Testis (tissue), 2 donors: ENCODE measurements at regions not wholly inside any gene's neighbourhood (a gene's known extent, or its start where the extent isn't known, plus 50 kb on each side); places are given as distances from the start of the nearest gene placed in this dataset.

Experiments
- DNase-seq: peaks from one replicate; pipeline ENCODE4 v3.0.0-alpha.2; 2019
- H3K27ac ChIP-seq, 2 donors: fragments of 200-600 bp; sonication (generic); one replicate each; pipeline ENCODE4 v1.5.1; 2019
- H3K27me3 ChIP-seq: fragments of 200-600 bp; sonication (generic); one replicate; pipeline ENCODE4 v1.5.1; 2019
- H3K36me3 ChIP-seq: fragments of 200-600 bp; sonication (generic); one replicate; pipeline ENCODE4 v1.5.1; 2017; ENCODE audit warnings: low read depth; ENCODE audit errors: missing control alignments
- H3K4me1 ChIP-seq: fragments of 200-600 bp; sonication (generic); one replicate; pipeline ENCODE4 v1.5.1; 2019
- H3K4me3 ChIP-seq, 2 donors: fragments of 200-600 bp; sonication (generic); one replicate each; pipeline ENCODE4 v1.5.1; 2017 to 2019
- H3K9me3 ChIP-seq: fragments of 200-600 bp; sonication (generic); one replicate; pipeline ENCODE4 v1.5.1; 2017
- POLR2A ChIP-seq: fragments of 450-650 bp; IDR thresholded peaks from one replicate; pipeline ENCODE4 v1.6.1; 2017; ENCODE audit warnings: antibody characterized with exemption, mild to moderate bottlenecking, moderate library complexity
- WGBS, 2 donors: methylation state at CpG; one replicate each; pipeline ENCODE4 v1.1.5; 2018; 5-methylcytosine and 5-hydroxymethylcytosine counted together
- intact Hi-C: fragments of 100-400 bp; cut with DNase I; formaldehyde crosslinking; loops from one replicate; pipeline ENCODE4 v1.15.1; 2023; ENCODE audit warnings: low total_unique reads
- TF ChIP-seq, protein P1 (sequence below), 3 experiments: fragments of 450-650 bp in 2 of 3; fragments of 200-600 bp in 1 of 3; sonication (generic) in 1 of 3; IDR thresholded peaks; one replicate each; pipeline ENCODE4 v1.5.1; 2016 to 2019; ENCODE audit warnings: antibody characterized with exemption in 3 of 3, mild to moderate bottlenecking in 2 of 3, moderate library complexity in 1 of 3

DNA sequence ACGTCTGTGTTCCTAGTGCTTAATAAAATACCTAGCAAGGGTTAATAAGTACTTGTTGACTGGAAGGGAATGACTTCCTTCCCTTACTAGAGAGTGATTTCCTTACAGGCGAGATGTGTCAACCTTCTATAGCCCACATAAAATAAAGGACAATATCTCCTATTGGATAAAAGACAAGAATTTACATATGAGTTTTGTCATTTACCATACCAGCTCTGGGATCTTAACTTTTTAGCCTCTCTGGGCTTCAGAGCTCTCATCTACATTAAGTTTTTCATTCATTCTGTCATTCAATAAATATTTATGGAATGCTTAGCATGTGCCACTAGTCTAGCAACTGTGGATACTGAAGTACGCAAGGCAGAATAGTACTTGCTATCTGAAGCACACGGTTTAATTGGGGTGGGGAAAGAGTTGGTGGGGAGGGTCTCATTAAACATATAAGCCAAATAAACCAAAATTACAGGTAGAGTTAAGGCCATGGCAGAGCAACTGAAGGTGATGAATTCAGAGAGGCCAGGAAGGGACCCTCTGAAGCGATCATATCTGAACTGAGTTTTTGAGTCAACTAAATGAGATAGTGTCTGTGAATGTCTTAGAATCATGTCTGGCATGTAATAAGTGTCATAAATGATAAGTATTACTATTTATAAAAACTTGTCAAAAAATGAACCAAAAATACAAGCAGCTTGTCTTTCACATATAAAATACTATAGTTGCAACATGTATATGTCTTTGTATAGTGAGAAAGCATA, 91.6 kb upstream of the BMP2K start:
- Histone ChIP-seq H3K27ac (no peak overlapping the region), H3K4me3 (no peak overlapping the region), H3K27me3 (no peaks in the 10 kb centered on the region), H3K4me1 (no peaks in the 10 kb centered on the region), H3K36me3 (no peaks in the 10 kb centered on the region), H3K9me3 (no peaks in the 10 kb centered on the region)
- TF ChIP-seq, protein P1, sequence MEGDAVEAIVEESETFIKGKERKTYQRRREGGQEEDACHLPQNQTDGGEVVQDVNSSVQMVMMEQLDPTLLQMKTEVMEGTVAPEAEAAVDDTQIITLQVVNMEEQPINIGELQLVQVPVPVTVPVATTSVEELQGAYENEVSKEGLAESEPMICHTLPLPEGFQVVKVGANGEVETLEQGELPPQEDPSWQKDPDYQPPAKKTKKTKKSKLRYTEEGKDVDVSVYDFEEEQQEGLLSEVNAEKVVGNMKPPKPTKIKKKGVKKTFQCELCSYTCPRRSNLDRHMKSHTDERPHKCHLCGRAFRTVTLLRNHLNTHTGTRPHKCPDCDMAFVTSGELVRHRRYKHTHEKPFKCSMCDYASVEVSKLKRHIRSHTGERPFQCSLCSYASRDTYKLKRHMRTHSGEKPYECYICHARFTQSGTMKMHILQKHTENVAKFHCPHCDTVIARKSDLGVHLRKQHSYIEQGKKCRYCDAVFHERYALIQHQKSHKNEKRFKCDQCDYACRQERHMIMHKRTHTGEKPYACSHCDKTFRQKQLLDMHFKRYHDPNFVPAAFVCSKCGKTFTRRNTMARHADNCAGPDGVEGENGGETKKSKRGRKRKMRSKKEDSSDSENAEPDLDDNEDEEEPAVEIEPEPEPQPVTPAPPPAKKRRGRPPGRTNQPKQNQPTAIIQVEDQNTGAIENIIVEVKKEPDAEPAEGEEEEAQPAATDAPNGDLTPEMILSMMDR (IDR thresholded peaks at IDR 0.05) = no peak
- no peak for TF ChIP-seq POLR2A
- WGBS, 2 donors = 78 to 79% methylated on average over 5 of the region's 5 CpGs
- DNase-seq = no peak
- intact Hi-C loops = no loop called here

DNA sequence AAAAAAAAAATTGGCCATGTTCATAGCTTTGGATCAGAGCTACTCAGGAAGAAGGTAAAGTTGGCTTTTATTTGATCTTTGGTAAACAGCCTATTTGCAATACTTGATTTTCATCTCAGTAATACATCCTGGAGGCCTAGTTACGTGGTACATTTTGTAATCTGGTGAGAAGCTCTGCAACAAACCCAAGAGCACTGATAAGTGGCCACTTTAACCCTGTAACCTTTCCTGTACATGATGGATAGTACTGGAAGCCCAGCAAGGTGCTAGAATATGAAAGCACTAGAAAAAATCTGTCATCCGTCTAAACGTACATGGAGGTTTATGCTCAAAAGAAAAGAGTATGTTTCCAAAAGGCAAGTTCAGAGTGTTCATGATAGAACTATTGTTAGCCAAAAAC, 88.3 kb upstream of the BMP2K start:
- no peaks in the 10 kb centered on the region for H3K4me1 ChIP-seq
- WGBS, 2 donors = 52 to 72% methylated on average over 3 of the region's 3 CpGs
- H3K9me3 ChIP-seq = no peaks in the 10 kb centered on the region
- H3K4me3 ChIP-seq = no peak overlapping the region
- no peaks in the 10 kb centered on the region for H3K36me3 ChIP-seq
- H3K27me3 ChIP-seq = no peaks in the 10 kb centered on the region
- intact Hi-C loops = no loop called here
- TF ChIP-seq POLR2A = no peak
- TF ChIP-seq, protein P1 (IDR thresholded peaks at IDR 0.05) = no peak
- H3K27ac ChIP-seq = no peak overlapping the region
- DNase-seq = no peak

DNA sequence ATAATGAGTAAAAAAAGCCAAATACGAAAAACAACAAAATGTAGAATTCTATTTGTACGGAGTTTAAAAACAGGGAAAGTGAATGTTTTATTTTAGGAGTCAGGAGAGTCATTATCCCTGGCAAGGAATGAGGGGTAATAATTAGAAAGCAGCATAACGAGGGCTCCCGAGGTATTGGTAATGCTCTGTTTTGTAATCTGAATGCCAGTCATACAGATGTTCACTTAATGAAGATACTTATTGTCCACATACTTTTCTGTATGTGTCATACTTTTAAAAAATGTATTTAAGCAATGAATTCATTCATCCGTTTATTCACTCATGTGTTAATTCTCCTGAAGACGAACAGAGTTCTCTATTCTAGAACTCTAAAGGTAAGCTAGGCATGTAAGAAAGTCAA, 87.8 kb upstream of the BMP2K start:
- TF ChIP-seq, protein P1 (IDR thresholded peaks at IDR 0.05) = no peak
- TF ChIP-seq POLR2A = no peak
- Histone ChIP-seq H3K36me3 (no peaks in the 10 kb centered on the region), H3K4me1 (no peaks in the 10 kb centered on the region), H3K4me3 (no peak overlapping the region), H3K9me3 (no peaks in the 10 kb centered on the region), H3K27me3 (no peaks in the 10 kb centered on the region), H3K27ac (no peak overlapping the region)
- intact Hi-C loops = no loop called here
- no peak for DNase-seq
- WGBS, 2 donors = 60 to 62% methylated on average over 6 of the region's 6 CpGs

DNA sequence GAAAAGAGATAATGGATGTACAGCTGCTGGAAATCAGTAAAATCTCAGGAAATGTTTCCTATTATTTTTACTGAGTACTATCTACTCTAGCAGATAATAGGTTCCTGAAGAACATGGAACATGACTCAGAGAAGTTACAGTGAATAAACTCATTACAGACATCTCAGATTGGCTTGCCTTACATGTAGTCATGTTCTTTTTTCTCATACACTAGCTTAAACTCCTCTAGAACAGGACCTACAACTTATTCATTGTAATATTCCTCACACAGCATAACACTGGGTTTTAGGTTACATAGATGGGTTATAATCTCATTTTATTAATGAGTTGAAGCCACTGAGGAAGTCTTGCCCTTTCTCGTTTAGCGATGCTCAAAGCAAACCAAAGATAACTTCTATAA, 86.9 kb upstream of the BMP2K start:
- H3K4me1 ChIP-seq = no peaks in the 10 kb centered on the region
- no peaks in the 10 kb centered on the region for H3K9me3 ChIP-seq
- H3K27ac ChIP-seq = no peak overlapping the region
- no peaks in the 10 kb centered on the region for H3K27me3 ChIP-seq
- TF ChIP-seq, protein P1 (IDR thresholded peaks at IDR 0.05) = no peak
- intact Hi-C loops = no loop called here
- 92 to 98% methylated on average over 2 of the region's 2 CpGs for WGBS, 2 donors
- DNase-seq = no peak
- no peaks in the 10 kb centered on the region for H3K36me3 ChIP-seq
- no peak overlapping the region for H3K4me3 ChIP-seq

DNA sequence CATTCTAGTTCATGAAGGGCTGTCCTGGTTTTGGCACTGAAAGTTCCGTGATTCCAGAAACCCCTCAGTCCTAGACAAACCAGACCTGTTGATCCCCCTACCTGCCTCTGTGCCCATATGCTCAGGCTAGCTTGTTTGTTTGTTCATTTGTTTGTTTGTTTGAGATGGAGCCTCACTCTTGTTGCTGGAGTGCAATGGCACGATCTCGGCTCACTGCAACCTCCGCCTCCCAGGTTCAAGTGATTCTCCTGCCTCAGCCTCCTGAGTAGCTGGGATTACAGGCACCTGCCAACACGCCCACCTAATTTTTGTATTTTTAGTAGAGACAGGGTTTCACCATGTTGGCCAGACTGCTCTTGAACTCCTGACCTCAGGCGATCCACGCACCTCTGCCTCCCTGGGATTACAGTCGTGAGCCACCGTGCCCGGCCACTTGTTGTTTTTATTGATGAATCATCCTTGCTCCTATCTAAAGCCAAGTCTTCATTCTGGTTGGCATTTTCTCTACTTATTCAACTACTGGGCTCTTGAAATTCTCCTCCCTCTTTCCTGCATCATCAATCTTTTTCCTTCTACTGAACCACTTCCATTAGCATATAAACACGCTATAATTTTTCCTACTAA, 86.3 kb upstream of the BMP2K start:
- Histone ChIP-seq H3K27ac (no peak overlapping the region), H3K4me3 (no peak overlapping the region), H3K36me3 (no peaks in the 10 kb centered on the region), H3K4me1 (no peaks in the 10 kb centered on the region), H3K27me3 (no peaks in the 10 kb centered on the region), H3K9me3 (no peaks in the 10 kb centered on the region)
- intact Hi-C loops = no loop called here
- TF ChIP-seq POLR2A = no peak
- TF ChIP-seq, protein P1 (IDR thresholded peaks at IDR 0.05) = no peak
- 92 to 94% methylated on average over 11 of the region's 11 CpGs for WGBS, 2 donors
- DNase-seq = no peak
